ENCODE measurements at regions not wholly inside any gene's neighbourhood (a gene's known extent, or its start where the extent isn't known, plus 50 kb on each side); places are given as distances from the start of the nearest gene placed in this dataset.

- no peak for TF ChIP-seq ZBTB40 (IDR thresholded peaks at IDR 0.05; ENCODE audit: borderline replicate concordance)
- TF ChIP-seq RAD51 (IDR thresholded peaks at IDR 0.05) = no peak
- TF ChIP-seq ZNF217 (IDR thresholded peaks at IDR 0.05) = no peak
- TF ChIP-seq CTCF (IDR thresholded peaks at IDR 0.05 in 2 of 3, conservative IDR thresholded peaks at IDR 0.05 in 1 of 3; ENCODE audit: control insufficient read depth in 2 of 3, extremely low read depth in 1 of 3, insufficient read depth in 1 of 3, low read depth in 3 of 3, low read length in 3 of 3) = peak; percentile 21 to 37 (median 25); a peak in 4 of 6 replicates
- TF ChIP-seq NFYB (IDR thresholded peaks at IDR 0.05; ENCODE audit: insufficient read depth, low read depth, low read length) = no peak
- 0 out of 2 replicates have a peak, but pooled peaks have one; percentile 8 for TF ChIP-seq PRDM15 (CRISPR knock-in tag; IDR thresholded peaks at IDR 0.05)
- no peak for TF ChIP-seq PAX5 (IDR thresholded peaks at IDR 0.05; ENCODE audit: borderline replicate concordance, low read depth, low read length)
- TF ChIP-seq ZNF592 (IDR thresholded peaks at IDR 0.05) = peak; percentile 65
- peak in 1 of 2 experiments; percentile 10; a peak in 1 of 4 replicates for TF ChIP-seq BHLHE40 (IDR thresholded peaks at IDR 0.05; ENCODE audit: borderline replicate concordance in 1 of 2, low read depth in 2 of 2, low read length in 1 of 2)
- TF ChIP-seq ZBTB11 (CRISPR knock-in tag; IDR thresholded peaks at IDR 0.05) = no peak
Observed at GRCh38 chr16:13435873-13436474, 484.0 kb upstream of the ERCC4 start (continued).
